Neural cell (in vitro differentiated cells): ENCODE measurements at regions not wholly inside any gene's neighbourhood (a gene's known extent, or its start where the extent isn't known, plus 50 kb on each side); places are given as distances from the start of the nearest gene placed in this dataset.

Experiments
- H2AFZ ChIP-seq: fragments of 200-600, 300-800 bp; sonication (generic), shearing (Covaris generic); 2 replicates; pipeline ENCODE4 v1.6.0; 2014; ENCODE audit warnings: low read depth, mild to moderate bottlenecking, antibody characterized with exemption, low read length, moderate library complexity
- H3F3A ChIP-seq: fragments of 200-600 bp; shearing (Covaris generic); 2 replicates; pipeline ENCODE4 v1.6.1; 2016; ENCODE audit warnings: mild to moderate bottlenecking, moderate library complexity, mixed read lengths, antibody characterized with exemption, low read length; ENCODE audit not compliant: insufficient read depth, poor library complexity, severe bottlenecking
- H3K27ac ChIP-seq: fragments of 200-600, 300-800 bp; sonication (generic), shearing (Covaris generic); 2 replicates; pipeline ENCODE4 v1.5.1; 2014; ENCODE audit warnings: mild to moderate bottlenecking, low read length, moderate library complexity
- H3K27me3 ChIP-seq: fragments of 300-800, 200-600 bp; sonication (generic), shearing (Covaris generic); 2 replicates; pipeline ENCODE4 v1.6.0; 2014; ENCODE audit warnings: mild to moderate bottlenecking, low read depth, low read length, moderate library complexity; ENCODE audit not compliant: insufficient read depth
- H3K36me3 ChIP-seq: fragments of 300-800, 200-600 bp; sonication (generic), shearing (Covaris generic); 2 replicates; pipeline ENCODE4 v1.5.1; 2014; ENCODE audit warnings: mild to moderate bottlenecking, antibody characterized with exemption, low read length, moderate library complexity; ENCODE audit not compliant: insufficient read depth
- H3K4me2 ChIP-seq: fragments of 300-800, 200-600 bp; sonication (generic), shearing (Covaris generic); 2 replicates; pipeline ENCODE4 v1.6.0; 2014; ENCODE audit warnings: mild to moderate bottlenecking, low read length
- H3K4me3 ChIP-seq: fragments of 300-800, 200-600 bp; sonication (generic), shearing (Covaris generic); 2 replicates; pipeline ENCODE4 v1.5.1; 2014; ENCODE audit warnings: mild to moderate bottlenecking, low read length, moderate library complexity
- H3K79me2 ChIP-seq: fragments of 200-600 bp; shearing (Covaris generic); replicated peaks from 2 replicates; pipeline ENCODE4 v1.6.0; 2014; ENCODE audit warnings: mild to moderate bottlenecking, low read length, moderate library complexity; ENCODE audit not compliant: insufficient read depth
- H3K9ac ChIP-seq: fragments of 300-800, 200-600 bp; sonication (generic), shearing (Covaris generic); 2 replicates; pipeline ENCODE4 v1.6.1; 2016; ENCODE audit warnings: mild to moderate bottlenecking, low read length, mixed read lengths
- H3K9me2 ChIP-seq: fragments of 200-600 bp; shearing (Covaris generic); 2 replicates; pipeline ENCODE4 v1.6.1; 2016; ENCODE audit warnings: mild to moderate bottlenecking, low read length, mixed read lengths; ENCODE audit not compliant: insufficient read depth
- H3K9me3 ChIP-seq: fragments of 200-600, 300-800 bp; sonication (generic), shearing (Covaris generic); 2 replicates; pipeline ENCODE4 v1.6.1; 2016; ENCODE audit warnings: mild to moderate bottlenecking, mixed run types, low read length, moderate library complexity, mixed read lengths
- H4K20me1 ChIP-seq: fragments of 200-600 bp; shearing (Covaris generic); 2 replicates; pipeline ENCODE4 v1.6.1; 2016; ENCODE audit warnings: mild to moderate bottlenecking, mixed run types; ENCODE audit not compliant: insufficient read depth
- CTCF ChIP-seq: fragments of 450-650 bp; IDR thresholded peaks from 2 replicates; pipeline ENCODE4 v1.5.1; 2014; ENCODE audit warnings: antibody characterized with exemption, mild to moderate bottlenecking, moderate library complexity; ENCODE audit not compliant: poor library complexity, severe bottlenecking
- EP300 ChIP-seq: fragments of 450-650 bp; conservative IDR thresholded peaks from 2 replicates; pipeline ENCODE4 v1.6.1; 2014; ENCODE audit warnings: antibody characterized with exemption, mild to moderate bottlenecking, moderate library complexity; ENCODE audit not compliant: poor library complexity, severe bottlenecking
- EZH2 ChIP-seq: fragments of 200-600, 300-800 bp; shearing (Covaris generic), sonication (generic); IDR thresholded peaks from 2 replicates; pipeline ENCODE4 v1.6.1; 2014; ENCODE audit warnings: antibody characterized with exemption, low read length, borderline replicate concordance, mild to moderate bottlenecking; ENCODE audit not compliant: insufficient read depth, poor library complexity, severe bottlenecking
- MXI1 ChIP-seq: fragments of 450-650 bp; conservative IDR thresholded peaks from 2 replicates; pipeline ENCODE4 v1.6.1; 2014; ENCODE audit warnings: antibody characterized with exemption, mild to moderate bottlenecking; ENCODE audit not compliant: poor library complexity, severe bottlenecking
- POLR2AphosphoS5 ChIP-seq: IDR thresholded peaks from 2 replicates; pipeline ENCODE4 v1.6.1; 2012
- RAD21 ChIP-seq: fragments of 450-650 bp; conservative IDR thresholded peaks from 2 replicates; pipeline ENCODE4 v1.6.1; 2014; ENCODE audit warnings: antibody characterized with exemption, mild to moderate bottlenecking, moderate library complexity
- REST ChIP-seq: IDR thresholded peaks from 2 replicates; pipeline ENCODE4 v1.6.1; 2012; ENCODE audit warnings: borderline replicate concordance
- SMC3 ChIP-seq: fragments of 450-650 bp; conservative IDR thresholded peaks from 2 replicates; pipeline ENCODE4 v1.6.1; 2014; ENCODE audit warnings: antibody characterized with exemption, mild to moderate bottlenecking, moderate library complexity; ENCODE audit not compliant: poor library complexity
- TAF1 ChIP-seq: IDR thresholded peaks from 2 replicates; pipeline ENCODE4 v1.6.1; 2012; ENCODE audit warnings: low read depth

GRCh38 chr13:26929971-26930730 lies 169.6 kb upstream of the GPR12 start:
- peak overlapping the region; percentile 44 for H3K9ac ChIP-seq
- TF ChIP-seq TAF1 (peak; percentile 59), EP300 (peak; percentile 18), EZH2 (no peak), MXI1 (peak; percentile 15), CTCF (peak; percentile 97), REST (no peak), RAD21 (peak; percentile 98), POLR2AphosphoS5 (no peak), SMC3 (peak; percentile 96)
- H3K36me3 ChIP-seq, result no peaks in the 10 kb centered on the region
- H3K4me3 ChIP-seq, result peak overlapping the region; percentile 44
- H3K9me3 ChIP-seq, result no peaks in the 10 kb centered on the region
- no peak overlapping the region for H3K4me2 ChIP-seq
- no peaks in the 10 kb centered on the region for H3K9me2 ChIP-seq
- no peaks in the 10 kb centered on the region for H3K79me2 ChIP-seq
- no peaks in the 10 kb centered on the region for H4K20me1 ChIP-seq
- no peak overlapping the region for H3K27ac ChIP-seq
- H3F3A ChIP-seq, result no peaks in the 10 kb centered on the region
- no peaks in the 10 kb centered on the region for H3K27me3 ChIP-seq
- peak overlapping the region; percentile 35 for H2AFZ ChIP-seq

- no peaks in the 10 kb centered on the region for H3K36me3 ChIP-seq
- H3K4me3 ChIP-seq, result no peak overlapping the region
- no peaks in the 10 kb centered on the region for H3F3A ChIP-seq
- no peaks in the 10 kb centered on the region for H3K9me2 ChIP-seq
- H4K20me1 ChIP-seq, result no peaks in the 10 kb centered on the region
- H3K9me3 ChIP-seq, result no peaks in the 10 kb centered on the region
- H3K4me2 ChIP-seq, result no peak overlapping the region
- TF ChIP-seq POLR2AphosphoS5, result no peak
- TF ChIP-seq RAD21, result no peak
- no peak for TF ChIP-seq MXI1
- no peak for TF ChIP-seq SMC3
- no peak for TF ChIP-seq REST
- TF ChIP-seq EP300, result no peak
- TF ChIP-seq EZH2, result no peak
- H3K79me2 ChIP-seq, result no peaks in the 10 kb centered on the region
- no peaks in the 10 kb centered on the region for H3K27me3 ChIP-seq
- H3K27ac ChIP-seq, result no peak overlapping the region
- H3K9ac ChIP-seq, result no peak overlapping the region
- H2AFZ ChIP-seq, result no peak overlapping the region
These were observed 166.9 kb upstream of the GPR12 start for GRCh38 chr13:26927511-26927910.
